WTC11 (cell line): ENCODE measurements at regions not wholly inside any gene's neighbourhood (a gene's known extent, or its start where the extent isn't known, plus 50 kb on each side); places are given as distances from the start of the nearest gene placed in this dataset.

ENCODE experiments used
- ATAC-seq: fragments of 200-7000 bp; cut with Tn5 transposase; 2 replicates; pipeline ENCODE4 v1.10.0; 2021; ENCODE audit warnings: mild to moderate bottlenecking, moderate library complexity
- CTCF ChIA-PET: fragments of 300-600 bp; sonication (Branson Sonifier 250); formaldehyde crosslinking; loops from one replicate; lab custom pipeline; 2021; ENCODE audit warnings: antibody characterized with exemption; lab: Charles Lee
- POLR2A ChIA-PET: fragments of 350-600 bp; sonication (Branson Sonifier 250); formaldehyde crosslinking; loops from one replicate; lab custom pipeline; 2021; ENCODE audit warnings: antibody characterized with exemption; lab: Charles Lee
- DNase-seq: peaks from one replicate; pipeline ENCODE4 v3.0.0; 2021; ENCODE audit warnings: low spot score
- H3K27ac Mint-ChIP-seq: 2 replicates; pipeline ENCODE4 v1.8.0; 2021; ENCODE audit warnings: mixed read lengths
- H3K27me3 Mint-ChIP-seq: 2 replicates; pipeline ENCODE4 v1.8.0; 2021; ENCODE audit warnings: low read depth, mild to moderate bottlenecking, moderate library complexity, mixed read lengths
- H3K36me3 Mint-ChIP-seq: 2 replicates; pipeline ENCODE4 v1.8.0; 2021; ENCODE audit warnings: mixed read lengths
- H3K4me1 Mint-ChIP-seq: 2 replicates; pipeline ENCODE4 v1.8.0; 2022; ENCODE audit warnings: mixed read lengths
- H3K4me3 Mint-ChIP-seq: 2 replicates; pipeline ENCODE4 v1.8.0; 2021; ENCODE audit warnings: mild to moderate bottlenecking, moderate library complexity, mixed read lengths
- H3K9me3 Mint-ChIP-seq: 2 replicates; pipeline ENCODE4 v1.8.0; 2021; ENCODE audit warnings: mixed read lengths
- ATF3 ChIP-seq: sonication (generic); formaldehyde crosslinking; conservative IDR thresholded peaks from 2 replicates; pipeline ENCODE4 v1.8.1; 2022; ENCODE audit warnings: mild to moderate bottlenecking, missing genetic modification reagents
- ESRRA ChIP-seq: sonication (generic); formaldehyde crosslinking; IDR thresholded peaks from 2 replicates; pipeline ENCODE4 v1.8.1; 2022; ENCODE audit warnings: mild to moderate bottlenecking, missing genetic modification reagents, borderline replicate concordance
- FOXK1 ChIP-seq: sonication (generic); formaldehyde crosslinking; IDR thresholded peaks from 2 replicates; pipeline ENCODE4 v1.8.0; 2022; ENCODE audit warnings: mild to moderate bottlenecking, moderate library complexity, missing genetic modification reagents
- GABPB1 ChIP-seq: sonication (generic); formaldehyde crosslinking; IDR thresholded peaks from 2 replicates; pipeline ENCODE4 v1.8.1; 2023; ENCODE audit warnings: mild to moderate bottlenecking, missing genetic modification reagents
- GTF2I ChIP-seq: fragments of 250-450 bp; sonication (Bioruptor Pico); conservative IDR thresholded peaks from 2 replicates; pipeline ENCODE4 v1.4.0; 2021; ENCODE audit warnings: mild to moderate bottlenecking
- MYBL2 ChIP-seq: sonication (generic); formaldehyde crosslinking; IDR thresholded peaks from 2 replicates; pipeline ENCODE4 v1.8.1; 2023; ENCODE audit warnings: mild to moderate bottlenecking, moderate library complexity, missing genetic modification reagents
- SMAD3 ChIP-seq: sonication (generic); formaldehyde crosslinking; IDR thresholded peaks from 2 replicates; pipeline ENCODE4 v1.8.0; 2022; ENCODE audit warnings: missing genetic modification reagents, mild to moderate bottlenecking, borderline replicate concordance
- ZNF138 ChIP-seq: sonication (generic); formaldehyde crosslinking; conservative IDR thresholded peaks from 2 replicates; pipeline ENCODE4 v1.8.1; 2022; ENCODE audit warnings: mild to moderate bottlenecking, moderate library complexity, missing genetic modification reagents
- ZNF281 ChIP-seq: sonication (generic); formaldehyde crosslinking; IDR thresholded peaks from 2 replicates; pipeline ENCODE4 v1.8.0; 2023; ENCODE audit warnings: mild to moderate bottlenecking, missing genetic modification reagents
- ZNF317 ChIP-seq: sonication (generic); formaldehyde crosslinking; IDR thresholded peaks from 2 replicates; pipeline ENCODE4 v1.8.1; 2023; ENCODE audit warnings: low read depth, mild to moderate bottlenecking, moderate library complexity, missing genetic modification reagents, borderline replicate concordance
- ZNF396 ChIP-seq: fragments of 250-450 bp; sonication (Bioruptor Pico); IDR thresholded peaks from 2 replicates; pipeline ENCODE4 v1.8.0; 2021; ENCODE audit warnings: mild to moderate bottlenecking, moderate library complexity, borderline replicate concordance
- ZNF416 ChIP-seq: fragments of 250-450 bp; sonication (Bioruptor Pico); IDR thresholded peaks from 2 replicates; pipeline ENCODE4 v1.9.0; 2021; ENCODE audit warnings: mild to moderate bottlenecking, inconsistent platforms
- ZNF532 ChIP-seq: fragments of 250-450 bp; sonication (Bioruptor Pico); IDR thresholded peaks from 2 replicates; pipeline ENCODE4 v1.9.0; 2021; ENCODE audit warnings: mild to moderate bottlenecking, borderline replicate concordance
- ZSCAN18 ChIP-seq: fragments of 250-450 bp; sonication (Bioruptor Pico); IDR thresholded peaks from 2 replicates; pipeline ENCODE4 v2.1.2; 2022; ENCODE audit warnings: mild to moderate bottlenecking, moderate library complexity
- TF ChIP-seq, protein P1 (sequence below): sonication (generic); formaldehyde crosslinking; IDR thresholded peaks from 2 replicates; pipeline ENCODE4 v1.8.0; 2022; ENCODE audit warnings: mild to moderate bottlenecking, missing genetic modification reagents
- TF ChIP-seq, protein P2 (sequence below): sonication (generic); formaldehyde crosslinking; conservative IDR thresholded peaks from 2 replicates; pipeline ENCODE4 v1.8.1; 2023; ENCODE audit warnings: mild to moderate bottlenecking, low read depth, missing genetic modification reagents, moderate library complexity
- TF ChIP-seq, protein P3 (sequence below): sonication (generic); formaldehyde crosslinking; IDR thresholded peaks from 2 replicates; pipeline ENCODE4 v1.8.0; 2022; ENCODE audit warnings: mild to moderate bottlenecking, missing genetic modification reagents

DNA sequence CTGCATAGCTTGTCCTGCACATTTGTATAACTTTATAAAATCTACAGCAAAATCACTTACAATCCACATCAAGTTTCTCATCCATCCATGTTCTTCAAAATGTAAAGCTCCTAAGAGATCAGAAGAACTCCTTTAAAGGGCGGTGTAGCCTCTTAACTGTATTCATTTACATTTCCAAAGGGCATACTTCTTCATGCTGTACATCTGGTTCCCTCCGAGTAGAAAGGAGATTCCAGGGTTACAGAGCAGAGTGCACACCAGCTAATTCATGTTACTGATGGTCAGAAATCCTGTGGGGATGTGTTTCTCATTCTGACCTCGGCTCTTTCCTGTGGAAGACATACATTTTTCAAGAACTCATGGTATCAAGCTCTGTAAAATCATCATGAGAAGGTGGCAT, 231.8 kb downstream of the ARAP2 start:
- ChIA-PET POLR2A (no interaction called here), CTCF (no interaction called here)
- no peaks in the 10 kb centered on the region for H3K36me3 Mint-ChIP-seq
- no peak overlapping the region for H3K27ac Mint-ChIP-seq
- ATAC-seq = no peak
- H3K27me3 Mint-ChIP-seq = no peaks in the 10 kb centered on the region
- no peak for DNase-seq
- H3K9me3 Mint-ChIP-seq = peaks cover 14% of the 10 kb centered on the region
- H3K4me3 Mint-ChIP-seq = no peak overlapping the region
- TF ChIP-seq ZNF281 (CRISPR knock-in tag) (no peak), MYBL2 (CRISPR knock-in tag) (no peak), FOXK1 (no peak), ATF3 (CRISPR knock-in tag) (no peak), ZNF138 (CRISPR knock-in tag) (no peak), ZNF396 (no peak), ZNF532 (CRISPR knock-in tag) (no peak), GABPB1 (no peak), ZNF416 (CRISPR knock-in tag) (no peak), GTF2I (CRISPR knock-in tag) (no peak)
- TF ChIP-seq, protein P1, sequence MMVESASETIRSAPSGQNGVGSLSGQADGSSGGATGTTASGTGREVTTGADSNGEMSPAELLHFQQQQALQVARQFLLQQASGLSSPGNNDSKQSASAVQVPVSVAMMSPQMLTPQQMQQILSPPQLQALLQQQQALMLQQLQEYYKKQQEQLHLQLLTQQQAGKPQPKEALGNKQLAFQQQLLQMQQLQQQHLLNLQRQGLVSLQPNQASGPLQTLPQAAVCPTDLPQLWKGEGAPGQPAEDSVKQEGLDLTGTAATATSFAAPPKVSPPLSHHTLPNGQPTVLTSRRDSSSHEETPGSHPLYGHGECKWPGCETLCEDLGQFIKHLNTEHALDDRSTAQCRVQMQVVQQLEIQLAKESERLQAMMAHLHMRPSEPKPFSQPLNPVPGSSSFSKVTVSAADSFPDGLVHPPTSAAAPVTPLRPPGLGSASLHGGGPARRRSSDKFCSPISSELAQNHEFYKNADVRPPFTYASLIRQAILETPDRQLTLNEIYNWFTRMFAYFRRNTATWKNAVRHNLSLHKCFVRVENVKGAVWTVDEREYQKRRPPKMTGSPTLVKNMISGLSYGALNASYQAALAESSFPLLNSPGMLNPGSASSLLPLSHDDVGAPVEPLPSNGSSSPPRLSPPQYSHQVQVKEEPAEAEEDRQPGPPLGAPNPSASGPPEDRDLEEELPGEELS (CRISPR knock-in tag) = no peak
- TF ChIP-seq, protein P2, sequence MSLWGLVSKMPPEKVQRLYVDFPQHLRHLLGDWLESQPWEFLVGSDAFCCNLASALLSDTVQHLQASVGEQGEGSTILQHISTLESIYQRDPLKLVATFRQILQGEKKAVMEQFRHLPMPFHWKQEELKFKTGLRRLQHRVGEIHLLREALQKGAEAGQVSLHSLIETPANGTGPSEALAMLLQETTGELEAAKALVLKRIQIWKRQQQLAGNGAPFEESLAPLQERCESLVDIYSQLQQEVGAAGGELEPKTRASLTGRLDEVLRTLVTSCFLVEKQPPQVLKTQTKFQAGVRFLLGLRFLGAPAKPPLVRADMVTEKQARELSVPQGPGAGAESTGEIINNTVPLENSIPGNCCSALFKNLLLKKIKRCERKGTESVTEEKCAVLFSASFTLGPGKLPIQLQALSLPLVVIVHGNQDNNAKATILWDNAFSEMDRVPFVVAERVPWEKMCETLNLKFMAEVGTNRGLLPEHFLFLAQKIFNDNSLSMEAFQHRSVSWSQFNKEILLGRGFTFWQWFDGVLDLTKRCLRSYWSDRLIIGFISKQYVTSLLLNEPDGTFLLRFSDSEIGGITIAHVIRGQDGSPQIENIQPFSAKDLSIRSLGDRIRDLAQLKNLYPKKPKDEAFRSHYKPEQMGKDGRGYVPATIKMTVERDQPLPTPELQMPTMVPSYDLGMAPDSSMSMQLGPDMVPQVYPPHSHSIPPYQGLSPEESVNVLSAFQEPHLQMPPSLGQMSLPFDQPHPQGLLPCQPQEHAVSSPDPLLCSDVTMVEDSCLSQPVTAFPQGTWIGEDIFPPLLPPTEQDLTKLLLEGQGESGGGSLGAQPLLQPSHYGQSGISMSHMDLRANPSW (CRISPR knock-in tag) = no peak
- TF ChIP-seq, all 79 proteins: peak for 0
- no peaks in the 10 kb centered on the region for H3K4me1 Mint-ChIP-seq

- no peak for ATAC-seq
- TF ChIP-seq ESRRA (no peak), ZSCAN18 (CRISPR knock-in tag) (no peak), ZNF317 (CRISPR knock-in tag) (no peak), SMAD3 (CRISPR knock-in tag) (no peak)
- TF ChIP-seq, protein P3, sequence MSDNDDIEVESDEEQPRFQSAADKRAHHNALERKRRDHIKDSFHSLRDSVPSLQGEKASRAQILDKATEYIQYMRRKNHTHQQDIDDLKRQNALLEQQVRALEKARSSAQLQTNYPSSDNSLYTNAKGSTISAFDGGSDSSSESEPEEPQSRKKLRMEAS = no peak
- TF ChIP-seq, all 79 proteins: peak for 0
- H3K27ac Mint-ChIP-seq = no peak overlapping the region
- no peaks in the 10 kb centered on the region for H3K36me3 Mint-ChIP-seq
- POLR2A ChIA-PET = no interaction called here
- no peaks in the 10 kb centered on the region for H3K4me1 Mint-ChIP-seq
- peaks cover 14% of the 10 kb centered on the region for H3K9me3 Mint-ChIP-seq
- no peak overlapping the region for H3K4me3 Mint-ChIP-seq
- CTCF ChIA-PET = no interaction called here
- no peak for DNase-seq
- no peaks in the 10 kb centered on the region for H3K27me3 Mint-ChIP-seq
These were observed 231.1 kb downstream of the ARAP2 start for GRCh38 chr4:36013206-36013605.
